HG03139 (cell line): ENCODE measurements at regions not wholly inside any gene's neighbourhood (a gene's known extent, or its start where the extent isn't known, plus 50 kb on each side); places are given as distances from the start of the nearest gene placed in this dataset.

Experiments
- ATAC-seq: cut with Tn5 transposase; IDR thresholded peaks from one replicate; pipeline ENCODE4 v1.9.1; 2021; ENCODE audit not compliant: unreplicated experiment

GRCh38 chr1:36722871-36723270, 240.2 kb upstream of the CSF3R start:
- no peak for ATAC-seq

- no peak for ATAC-seq
Observed at GRCh38 chr1:36721261-36721660, 238.5 kb upstream of the CSF3R start.

GRCh38 chr1:36717431-36717830, 234.7 kb upstream of the CSF3R start:
- ATAC-seq = no peak

GRCh38 chr1:36715797-36716196, 233.1 kb upstream of the CSF3R start:
- ATAC-seq = no peak

- ATAC-seq = no peak
Observed at GRCh38 chr1:36714301-36714700, 231.6 kb upstream of the CSF3R start.

- ATAC-seq = no peak
Observed at GRCh38 chr1:36711480-36711879, 228.8 kb upstream of the CSF3R start.

- no peak for ATAC-seq
Observed at GRCh38 chr1:36710951-36711350, 228.2 kb upstream of the CSF3R start.

GRCh38 chr1:36709869-36710481, 227.3 kb upstream of the CSF3R start:
- no peak for ATAC-seq

- ATAC-seq = no peak
Observed at GRCh38 chr1:36708587-36708986, 225.9 kb upstream of the CSF3R start.

GRCh38 chr1:36707221-36707620, 224.5 kb upstream of the CSF3R start:
- ATAC-seq = no peak

- no peak for ATAC-seq
Observed at GRCh38 chr1:36706416-36706815, 223.7 kb upstream of the CSF3R start.

GRCh38 chr1:36705629-36706028, 222.9 kb upstream of the CSF3R start:
- no peak for ATAC-seq

- peak; percentile 67 for ATAC-seq
Observed at GRCh38 chr1:36703526-36704208, 221.0 kb upstream of the CSF3R start.

- ATAC-seq = no peak
Observed at GRCh38 chr1:36702963-36703362, 220.2 kb upstream of the CSF3R start.

- ATAC-seq = no peak
Observed at GRCh38 chr1:36699113-36699911, 216.6 kb upstream of the CSF3R start.

- no peak for ATAC-seq
Observed at GRCh38 chr1:36697836-36698605, 215.3 kb upstream of the CSF3R start.

GRCh38 chr1:36696261-36696940, 213.7 kb upstream of the CSF3R start:
- ATAC-seq = no peak

- no peak for ATAC-seq
Observed at GRCh38 chr1:36693603-36694002, 210.9 kb upstream of the CSF3R start.

- ATAC-seq = no peak
Observed at GRCh38 chr1:36693161-36693525, 210.4 kb upstream of the CSF3R start.

GRCh38 chr1:36692465-36693160, 209.9 kb upstream of the CSF3R start:
- ATAC-seq = no peak
